Fibroblast of mammary gland (primary cell): ENCODE measurements at regions not wholly inside any gene's neighbourhood (a gene's known extent, or its start where the extent isn't known, plus 50 kb on each side); places are given as distances from the start of the nearest gene placed in this dataset.

Experiments used
- DNase-seq: peaks from one replicate; pipeline ENCODE4 v3.0.0-alpha.2; 2010; ENCODE audit warnings: low read depth
- H3K4me3 ChIP-seq: 2 replicates; pipeline ENCODE4 v1.5.1; 2011; ENCODE audit warnings: low read depth, mild to moderate bottlenecking, low read length, moderate library complexity; ENCODE audit not compliant: control insufficient read depth
- TF ChIP-seq, protein P1 (sequence below): conservative IDR thresholded peaks from 2 replicates; pipeline ENCODE4 v1.5.1; 2011; ENCODE audit warnings: low read depth, low read length, inconsistent platforms; ENCODE audit not compliant: control insufficient read depth, insufficient read depth

DNA sequence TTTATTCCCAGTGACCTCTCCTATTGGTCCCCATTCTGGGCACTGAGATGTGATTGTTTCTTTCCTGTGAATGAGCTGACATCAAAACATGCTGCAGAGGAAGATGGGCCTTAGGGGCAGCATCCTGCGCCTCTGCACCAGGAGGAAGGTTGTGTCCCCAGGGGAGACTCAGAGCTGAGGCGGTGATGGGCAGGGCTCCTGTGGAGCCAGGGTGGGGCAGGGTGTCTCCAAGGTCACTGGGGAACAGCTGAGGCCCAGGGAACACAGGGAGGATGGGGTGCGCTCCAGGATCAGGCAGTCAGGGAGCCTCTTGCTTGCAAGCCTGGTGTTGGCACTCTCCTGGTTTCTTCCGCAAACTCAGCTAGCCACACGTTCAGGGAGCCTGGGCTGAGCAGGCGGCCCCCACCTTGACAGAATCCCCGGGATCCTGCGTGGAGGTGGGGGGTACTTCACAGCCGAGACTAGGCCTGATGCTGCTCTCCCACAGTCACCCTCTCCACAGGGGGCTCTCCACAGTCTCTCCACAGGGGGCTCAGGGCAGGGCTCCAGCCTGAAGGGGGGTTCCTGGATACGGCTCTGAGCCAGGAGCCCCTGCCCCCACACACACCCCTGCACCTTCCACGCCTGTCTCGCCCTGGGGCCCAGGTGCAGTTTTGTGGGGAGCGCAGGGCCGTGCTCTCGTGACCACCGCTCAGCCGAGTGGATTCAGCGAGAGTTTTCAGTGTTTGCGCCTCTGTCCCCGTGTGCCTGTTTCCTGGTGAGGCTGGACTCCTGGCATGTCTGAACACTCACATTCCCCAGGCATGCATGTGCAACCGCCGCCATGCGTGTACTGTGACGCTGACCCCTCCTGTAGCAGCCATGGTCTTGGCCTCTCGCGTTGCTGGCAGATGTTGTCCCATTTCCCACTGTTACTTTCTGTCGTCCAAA is 264.7 kb downstream of the SEC23A start:
- H3K4me3 ChIP-seq: no peak overlapping the region
- DNase-seq: no peak
- TF ChIP-seq, protein P1, sequence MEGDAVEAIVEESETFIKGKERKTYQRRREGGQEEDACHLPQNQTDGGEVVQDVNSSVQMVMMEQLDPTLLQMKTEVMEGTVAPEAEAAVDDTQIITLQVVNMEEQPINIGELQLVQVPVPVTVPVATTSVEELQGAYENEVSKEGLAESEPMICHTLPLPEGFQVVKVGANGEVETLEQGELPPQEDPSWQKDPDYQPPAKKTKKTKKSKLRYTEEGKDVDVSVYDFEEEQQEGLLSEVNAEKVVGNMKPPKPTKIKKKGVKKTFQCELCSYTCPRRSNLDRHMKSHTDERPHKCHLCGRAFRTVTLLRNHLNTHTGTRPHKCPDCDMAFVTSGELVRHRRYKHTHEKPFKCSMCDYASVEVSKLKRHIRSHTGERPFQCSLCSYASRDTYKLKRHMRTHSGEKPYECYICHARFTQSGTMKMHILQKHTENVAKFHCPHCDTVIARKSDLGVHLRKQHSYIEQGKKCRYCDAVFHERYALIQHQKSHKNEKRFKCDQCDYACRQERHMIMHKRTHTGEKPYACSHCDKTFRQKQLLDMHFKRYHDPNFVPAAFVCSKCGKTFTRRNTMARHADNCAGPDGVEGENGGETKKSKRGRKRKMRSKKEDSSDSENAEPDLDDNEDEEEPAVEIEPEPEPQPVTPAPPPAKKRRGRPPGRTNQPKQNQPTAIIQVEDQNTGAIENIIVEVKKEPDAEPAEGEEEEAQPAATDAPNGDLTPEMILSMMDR: no peak

GRCh38 chr14:38837343-38838048 is 265.5 kb downstream of the SEC23A start:
- TF ChIP-seq, protein P1: no peak
- no peak overlapping the region for H3K4me3 ChIP-seq
- no peak for DNase-seq

- TF ChIP-seq, protein P1: no peak
- H3K4me3 ChIP-seq: no peak overlapping the region
- no peak for DNase-seq
Observed at GRCh38 chr14:38836539-38836938, 266.5 kb downstream of the SEC23A start.

DNA sequence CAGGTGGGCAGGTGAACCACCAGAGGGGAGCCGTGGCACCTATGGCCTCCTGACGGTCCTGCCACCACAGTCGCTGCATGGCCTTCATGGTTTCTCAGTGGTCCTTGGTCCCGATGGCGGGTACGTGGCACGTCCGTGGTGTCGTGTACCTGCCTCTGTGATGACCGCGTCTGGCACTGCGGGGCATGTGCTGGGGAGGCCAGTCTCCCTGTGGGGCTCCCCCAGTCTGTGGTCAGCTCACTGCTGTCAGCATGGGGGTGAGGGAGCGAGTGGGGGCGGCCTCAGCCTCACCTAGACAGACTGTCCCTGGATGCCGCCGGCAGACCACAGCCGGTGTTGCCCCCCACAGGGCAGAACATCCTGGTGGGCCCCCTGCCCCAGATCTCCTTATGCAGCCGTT is 267.2 kb downstream of the SEC23A start:
- no peak overlapping the region for H3K4me3 ChIP-seq
- no peak for DNase-seq
- TF ChIP-seq, protein P1: no peak

DNA sequence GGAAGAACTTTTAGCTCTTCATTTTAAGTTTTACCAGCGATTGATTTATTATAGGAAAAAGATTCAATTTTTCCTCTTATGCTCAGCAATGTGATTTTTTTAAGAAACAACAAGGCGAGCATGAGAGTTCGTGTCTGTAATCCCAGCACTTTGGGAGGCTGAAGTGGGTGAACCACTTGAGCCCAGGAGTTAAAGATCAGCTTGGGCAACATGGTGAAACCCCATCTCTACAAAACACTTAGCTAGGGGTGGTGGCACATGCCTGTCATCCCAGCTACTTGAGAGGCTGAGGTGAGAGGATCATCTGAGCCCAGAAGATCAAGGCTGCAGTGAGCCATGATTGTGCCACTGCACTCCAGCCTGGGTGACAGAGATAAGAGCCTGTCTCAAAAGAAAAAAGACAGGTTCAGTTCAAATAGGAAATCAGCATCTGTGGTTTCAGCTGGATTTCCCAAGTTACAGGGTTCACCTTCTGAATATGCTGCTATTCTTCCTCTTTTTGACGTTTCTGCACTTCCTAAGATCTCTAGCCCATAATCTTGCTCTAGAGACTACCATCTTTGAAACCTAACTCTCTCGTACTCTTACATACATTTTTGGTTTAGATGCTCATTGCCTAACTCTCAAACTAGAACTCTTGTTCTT is 274.7 kb downstream of the SEC23A start:
- no peak overlapping the region for H3K4me3 ChIP-seq
- no peak for DNase-seq
- TF ChIP-seq, protein P1: no peak

- DNase-seq: no peak
- no peak overlapping the region for H3K4me3 ChIP-seq
- TF ChIP-seq, protein P1: no peak
Observed at GRCh38 chr14:38824706-38825105, 278.3 kb downstream of the SEC23A start.
